Muscle layer of colon (tissue), 2 donors: ENCODE measurements at regions not wholly inside any gene's neighbourhood (a gene's known extent, or its start where the extent isn't known, plus 50 kb on each side); places are given as distances from the start of the nearest gene placed in this dataset.
"Not testable (repeated sequence)": the region's sequence is repeated elsewhere in the genome, so short reads cannot be mapped to it uniquely, and the experiment has no call there.

Source experiments
- H3K27ac ChIP-seq: one replicate; pipeline ENCODE4 v1.7.0; 2013; ENCODE audit warnings: low read depth, mild to moderate bottlenecking, low read length, moderate library complexity
- H3K27me3 ChIP-seq, 2 donors: one replicate each; pipeline ENCODE4 v1.7.0; 2013; ENCODE audit warnings: low read length in 2 of 2, mild to moderate bottlenecking in 2 of 2; ENCODE audit not compliant: insufficient read depth in 2 of 2, control insufficient read depth in 1 of 2
- H3K36me3 ChIP-seq: one replicate; pipeline ENCODE4 v1.7.0; 2013; ENCODE audit warnings: mild to moderate bottlenecking, low read length; ENCODE audit not compliant: insufficient read depth
- H3K4me1 ChIP-seq: one replicate; pipeline ENCODE4 v1.7.0; 2013; ENCODE audit warnings: mild to moderate bottlenecking, low read length; ENCODE audit not compliant: insufficient read depth
- H3K4me3 ChIP-seq, 2 donors: one replicate each; pipeline ENCODE4 v1.7.0; 2013; ENCODE audit warnings: low read length in 2 of 2, low read depth in 1 of 2, mild to moderate bottlenecking in 1 of 2, moderate library complexity in 1 of 2
- H3K9ac ChIP-seq: one replicate; pipeline ENCODE4 v1.7.0; 2013; ENCODE audit warnings: low read length
- H3K9me3 ChIP-seq: one replicate; pipeline ENCODE4 v1.7.0; 2013; ENCODE audit warnings: mild to moderate bottlenecking, low read length
- donor health status: abdominal sarcoma.
- donor health status: Adenocarcinoma of cecum.

DNA sequence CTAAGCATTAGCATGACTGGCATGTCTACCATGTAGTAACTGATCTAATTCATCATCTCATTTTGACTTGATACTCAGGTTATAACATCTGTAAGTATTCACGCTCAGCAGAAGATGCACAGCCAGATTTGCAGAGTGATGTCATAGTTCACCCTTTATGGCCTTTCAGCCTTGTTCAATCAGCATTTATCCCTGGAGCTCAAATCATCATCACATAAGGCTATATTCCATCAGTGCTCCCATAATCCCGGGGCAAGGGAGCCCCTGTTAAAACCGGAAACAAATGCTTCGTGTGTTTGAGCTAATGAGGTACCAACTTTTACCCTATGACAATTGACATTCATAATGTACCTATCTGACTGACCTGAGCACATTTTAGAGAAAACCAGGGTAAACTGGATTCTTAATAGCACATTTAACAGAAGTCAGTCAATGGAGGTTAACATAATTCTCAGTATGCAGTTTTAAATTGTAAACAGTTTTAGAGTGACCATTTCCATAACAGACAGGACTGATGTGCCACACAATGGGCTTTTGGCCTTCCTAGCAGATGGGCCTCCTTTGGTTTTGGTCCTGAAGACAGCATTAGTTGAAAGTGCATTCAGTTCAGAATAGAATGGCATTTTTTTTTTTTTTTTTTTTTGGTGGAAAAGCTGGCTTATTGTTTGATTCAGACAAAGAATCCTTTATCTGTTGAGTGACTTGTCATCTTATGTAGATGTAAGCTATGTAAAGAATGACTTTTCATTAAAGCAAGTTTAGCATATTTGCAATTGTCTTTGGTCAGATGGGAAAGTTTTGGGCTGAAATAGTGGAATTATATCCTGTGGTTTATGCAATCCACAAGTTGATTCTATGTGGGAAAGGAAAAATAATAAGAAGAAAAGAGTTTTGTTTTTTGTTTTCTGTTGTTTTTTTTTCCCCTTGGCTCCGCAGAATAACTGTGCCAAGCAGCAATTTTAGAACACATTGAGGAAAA, 866.0 kb upstream of the ACVR2A start:
- no peaks in the 10 kb centered on the region for H3K27me3 ChIP-seq
- no peaks in the 10 kb centered on the region for H3K36me3 ChIP-seq
- peaks cover 5% of the 10 kb centered on the region for H3K4me1 ChIP-seq
- no peak overlapping the region for H3K9ac ChIP-seq
- no peak overlapping the region for H3K4me3 ChIP-seq
- H3K27ac ChIP-seq: no peak overlapping the region
- no peaks in the 10 kb centered on the region for H3K9me3 ChIP-seq

DNA sequence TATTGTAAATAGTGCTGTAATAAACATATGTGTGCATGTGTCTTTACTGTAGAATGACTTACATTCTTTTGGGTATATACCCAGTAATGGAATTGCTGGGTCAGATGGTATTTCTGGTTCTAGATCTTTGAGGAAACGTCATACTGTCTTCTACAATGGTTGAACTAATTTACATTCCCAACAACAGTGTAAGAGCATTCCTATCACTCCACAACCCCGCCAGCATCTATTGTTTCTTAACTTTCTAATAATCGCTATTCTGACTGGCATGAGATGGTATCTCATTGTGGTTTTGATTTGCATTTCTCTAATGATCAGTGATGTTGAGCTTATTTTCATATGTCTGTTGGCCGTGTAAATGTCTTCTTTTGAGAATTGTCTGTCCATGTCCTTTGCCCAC, 873.8 kb upstream of the ACVR2A start:
- H3K9me3 ChIP-seq, H3K4me3 ChIP-seq, H3K27me3 ChIP-seq, H3K4me1 ChIP-seq, H3K27ac ChIP-seq, H3K36me3 ChIP-seq, H3K9ac ChIP-seq: not testable (repeated sequence)

DNA sequence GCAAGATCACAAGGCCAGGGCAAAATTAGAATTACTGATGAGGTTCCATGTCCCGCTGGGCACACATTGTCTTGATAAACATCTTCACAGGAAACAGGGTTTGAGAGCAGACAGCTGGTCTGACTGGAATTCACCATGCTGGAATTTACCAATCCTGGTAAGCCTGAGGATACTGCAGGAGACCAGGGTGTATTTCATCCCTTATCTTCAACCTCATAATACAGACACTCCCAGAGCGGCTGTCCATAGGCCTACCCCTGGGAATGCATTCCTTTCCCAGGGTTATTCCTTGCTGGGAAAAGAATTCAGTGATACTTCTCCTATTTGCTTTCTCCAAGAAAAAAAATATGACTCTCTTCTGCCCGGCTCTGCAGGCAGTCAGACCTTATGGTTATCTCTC, 875.1 kb upstream of the ACVR2A start:
- not testable (repeated sequence) for H3K27ac ChIP-seq, H3K4me1 ChIP-seq, H3K27me3 ChIP-seq, H3K9ac ChIP-seq, H3K36me3 ChIP-seq, H3K4me3 ChIP-seq, H3K9me3 ChIP-seq

DNA sequence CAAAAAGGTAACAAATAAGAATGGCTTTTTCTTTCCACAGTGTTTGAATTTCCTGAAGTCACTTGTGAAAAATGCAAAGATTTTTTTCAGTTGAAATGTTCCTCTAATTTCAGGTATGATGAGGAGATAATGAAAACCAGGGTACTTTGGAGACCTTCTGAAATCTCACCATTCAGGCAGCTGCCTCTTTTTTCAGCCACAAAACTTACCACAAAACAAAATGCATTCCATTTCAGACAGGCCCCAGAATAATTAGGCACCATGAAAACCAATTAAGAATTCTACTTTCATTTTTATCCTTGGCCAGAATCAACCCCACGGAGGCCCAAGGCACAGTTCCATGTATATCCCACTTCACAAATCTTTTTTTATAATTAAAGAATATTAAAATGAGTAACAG, 880.3 kb upstream of the ACVR2A start:
- no peaks in the 10 kb centered on the region for H3K36me3 ChIP-seq
- no peak overlapping the region for H3K9ac ChIP-seq
- H3K9me3 ChIP-seq: no peaks in the 10 kb centered on the region
- H3K27me3 ChIP-seq: no peaks in the 10 kb centered on the region
- no peak overlapping the region for H3K27ac ChIP-seq
- no peaks in the 10 kb centered on the region for H3K4me1 ChIP-seq
- H3K4me3 ChIP-seq: no peak overlapping the region

DNA sequence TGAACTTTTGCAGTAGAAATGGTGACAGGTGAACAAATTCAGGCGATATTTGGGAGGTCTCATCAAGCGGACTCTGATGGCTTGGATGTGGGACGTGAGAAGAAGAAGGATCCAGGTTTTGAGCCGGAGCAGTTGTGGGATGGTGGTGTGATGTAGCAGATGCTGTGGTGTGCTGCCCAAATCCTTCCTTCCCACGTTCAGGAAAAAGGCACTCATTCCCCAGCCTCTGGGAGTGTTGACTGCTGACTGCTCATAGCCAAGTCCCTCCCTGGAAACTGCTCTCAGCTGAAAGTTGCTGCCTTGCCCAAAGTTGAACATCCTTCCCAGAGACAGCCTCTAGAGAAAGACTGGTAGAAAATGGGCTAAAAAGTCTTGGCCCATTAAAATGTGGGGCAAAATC, 890.3 kb upstream of the ACVR2A start:
- no peaks in the 10 kb centered on the region for H3K9me3 ChIP-seq

DNA sequence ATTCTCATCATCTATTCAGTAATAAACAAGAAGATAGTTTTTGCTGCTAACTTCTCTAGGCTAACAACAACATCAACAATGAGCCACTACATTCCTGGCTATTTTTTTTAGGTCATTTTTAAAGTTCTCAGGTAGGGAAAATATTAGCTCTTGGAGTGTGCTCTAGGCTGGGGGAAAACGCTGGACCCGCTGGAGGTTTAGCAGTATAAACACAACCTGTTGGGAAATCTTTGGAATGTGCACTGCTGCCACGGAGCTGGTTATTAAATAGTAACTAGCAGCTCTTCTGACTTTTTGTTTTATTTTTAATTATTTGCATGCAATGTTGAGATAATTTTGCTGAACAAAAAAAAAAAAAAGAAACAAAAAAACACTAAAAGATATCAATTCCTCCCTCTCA, 892.1 kb upstream of the ACVR2A start:
- Histone ChIP-seq H3K4me1 (no peaks in the 10 kb centered on the region), H3K9ac (no peak overlapping the region), H3K9me3 (no peaks in the 10 kb centered on the region), H3K4me3 (no peak overlapping the region), H3K27ac (no peak overlapping the region), H3K36me3 (no peaks in the 10 kb centered on the region), H3K27me3 (no peaks in the 10 kb centered on the region)

More for the DNA sequence above, 890.3 kb upstream of the ACVR2A start:
- H3K4me1 ChIP-seq: no peaks in the 10 kb centered on the region
- H3K36me3 ChIP-seq: no peaks in the 10 kb centered on the region
- H3K27ac ChIP-seq: no peak overlapping the region
- no peak overlapping the region for H3K9ac ChIP-seq
- no peaks in the 10 kb centered on the region for H3K27me3 ChIP-seq
- no peak overlapping the region for H3K4me3 ChIP-seq

DNA sequence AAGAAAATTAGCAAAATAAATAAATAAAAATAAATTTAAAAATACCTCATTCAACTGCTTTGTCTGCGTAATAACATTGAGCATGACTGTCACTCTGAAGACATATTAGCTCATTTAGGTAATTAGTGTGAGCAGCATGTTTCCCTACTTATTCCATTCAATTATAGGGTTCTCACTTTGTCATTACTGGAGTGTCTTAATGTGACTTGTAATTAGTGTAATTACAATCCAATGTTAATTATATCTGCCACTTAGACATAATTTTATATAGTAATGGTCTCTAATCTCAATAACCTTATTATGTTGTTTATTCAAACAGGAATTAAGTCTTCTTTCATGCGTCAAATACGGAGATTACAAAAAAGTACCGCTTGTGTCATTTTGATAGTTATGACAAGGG, 893.9 kb upstream of the ACVR2A start:
- Histone ChIP-seq H3K9me3 (no peaks in the 10 kb centered on the region), H3K4me3 (no peak overlapping the region), H3K36me3 (no peaks in the 10 kb centered on the region), H3K9ac (no peak overlapping the region), H3K4me1 (no peaks in the 10 kb centered on the region), H3K27me3 (no peaks in the 10 kb centered on the region), H3K27ac (no peak overlapping the region)

DNA sequence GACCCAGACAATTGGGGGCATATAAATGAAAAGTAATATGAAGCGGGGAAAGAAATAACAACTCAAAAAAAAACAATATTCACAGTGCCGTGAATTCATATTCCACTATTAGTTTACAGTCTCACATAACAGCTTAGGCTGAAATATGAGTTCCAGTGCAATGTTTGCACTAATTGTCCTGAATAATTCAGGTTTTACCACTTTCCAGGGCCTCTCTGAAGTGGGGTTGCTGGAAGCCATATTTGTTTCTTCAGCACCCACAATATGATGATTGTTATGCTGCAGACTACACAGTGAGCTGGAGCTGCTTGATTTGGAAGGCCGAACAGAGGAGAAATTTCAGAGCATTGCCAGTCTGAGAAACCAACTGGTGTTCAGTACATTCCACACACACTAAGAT, 894.5 kb upstream of the ACVR2A start:
- no peak overlapping the region for H3K27ac ChIP-seq
- no peaks in the 10 kb centered on the region for H3K4me1 ChIP-seq
- H3K9me3 ChIP-seq: no peaks in the 10 kb centered on the region
- H3K4me3 ChIP-seq: no peak overlapping the region
- H3K27me3 ChIP-seq: no peaks in the 10 kb centered on the region
- no peaks in the 10 kb centered on the region for H3K36me3 ChIP-seq
- H3K9ac ChIP-seq: no peak overlapping the region

DNA sequence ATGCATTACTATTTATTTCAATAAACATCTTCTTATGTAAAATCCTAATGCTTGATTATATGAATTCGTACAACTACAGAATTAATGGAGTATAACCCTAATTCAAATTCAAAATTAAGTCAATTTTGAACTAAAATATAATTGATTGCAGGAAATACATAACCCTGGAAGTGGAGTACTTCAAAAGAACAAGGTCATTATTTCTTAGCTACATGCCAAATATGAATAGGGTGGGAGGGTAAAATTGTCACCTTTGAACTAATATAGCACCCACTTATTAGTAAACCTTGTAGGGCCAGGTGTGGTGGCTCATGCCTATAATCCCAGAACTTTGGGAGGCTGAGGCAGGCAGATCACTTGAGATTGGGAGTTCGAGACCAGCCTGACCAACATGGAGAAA, 895.4 kb upstream of the ACVR2A start:
- H3K27ac ChIP-seq: no peak overlapping the region
- no peak overlapping the region for H3K4me3 ChIP-seq
- no peaks in the 10 kb centered on the region for H3K9me3 ChIP-seq
- H3K4me1 ChIP-seq: no peaks in the 10 kb centered on the region
- no peaks in the 10 kb centered on the region for H3K36me3 ChIP-seq
- H3K27me3 ChIP-seq: no peaks in the 10 kb centered on the region
- no peak overlapping the region for H3K9ac ChIP-seq

DNA sequence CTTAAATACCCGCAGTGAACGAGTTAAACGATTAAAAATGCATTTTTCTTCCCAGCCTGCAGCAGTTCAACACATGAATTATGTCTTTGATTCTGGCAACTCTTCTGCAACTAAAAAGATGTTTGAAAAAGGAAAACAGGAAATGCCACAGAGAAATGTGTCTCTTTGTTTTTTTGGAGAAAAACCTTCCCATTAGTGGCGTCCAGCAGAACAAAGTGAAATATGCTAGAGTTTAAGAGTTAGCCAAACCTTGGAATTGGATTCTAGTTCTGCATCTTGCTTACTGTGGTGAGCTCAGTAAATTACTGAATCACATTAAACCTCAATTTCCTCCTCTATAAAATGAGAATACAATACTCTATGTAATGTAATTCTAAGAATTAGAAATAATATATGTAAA, 900.2 kb upstream of the ACVR2A start:
- H3K9ac ChIP-seq: no peak overlapping the region
- no peak overlapping the region for H3K27ac ChIP-seq
- H3K4me3 ChIP-seq: no peak overlapping the region
- no peaks in the 10 kb centered on the region for H3K27me3 ChIP-seq
- H3K36me3 ChIP-seq: no peaks in the 10 kb centered on the region
- H3K4me1 ChIP-seq: peaks cover 8% of the 10 kb centered on the region
- no peaks in the 10 kb centered on the region for H3K9me3 ChIP-seq

DNA sequence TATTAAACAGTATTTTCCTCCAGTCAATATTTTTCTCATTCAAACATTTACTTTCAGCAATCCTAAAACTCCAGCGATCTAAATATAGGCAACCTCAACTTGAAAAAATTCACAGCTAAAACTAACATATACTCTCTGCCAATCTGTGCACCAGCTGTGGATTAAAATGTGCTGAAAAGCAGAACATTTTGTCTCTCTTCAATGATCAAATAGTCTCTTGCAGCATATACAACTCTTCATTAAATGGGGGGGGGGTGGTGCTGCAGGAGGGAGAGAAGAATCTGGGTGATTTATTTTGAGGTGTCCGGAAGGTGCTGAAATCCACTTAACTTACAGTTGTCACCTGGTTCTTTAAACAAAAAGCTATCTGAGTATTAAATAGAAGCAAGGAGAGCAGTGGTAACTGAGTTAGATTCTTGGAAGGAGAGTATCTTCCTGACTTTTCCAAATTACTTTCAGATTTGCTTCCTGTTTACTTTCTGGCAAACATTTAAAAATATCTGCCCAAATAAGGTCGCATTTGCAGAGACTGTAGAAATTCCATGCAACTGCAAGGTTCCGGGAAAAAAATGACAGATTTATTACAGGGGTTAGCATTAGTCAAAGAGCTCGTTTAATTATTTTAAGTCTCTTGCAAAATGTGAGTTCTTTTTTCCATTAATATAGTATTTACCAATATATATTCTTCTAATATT, 904.7 kb upstream of the ACVR2A start:
- H3K4me1 ChIP-seq: peaks cover 14% of the 10 kb centered on the region
- H3K27ac ChIP-seq: no peak overlapping the region
- H3K4me3 ChIP-seq: no peak overlapping the region

More for the DNA sequence above, 904.7 kb upstream of the ACVR2A start:
- H3K36me3 ChIP-seq: no peaks in the 10 kb centered on the region
- H3K27me3 ChIP-seq: no peaks in the 10 kb centered on the region
- H3K9me3 ChIP-seq: no peaks in the 10 kb centered on the region
- H3K9ac ChIP-seq: no peak overlapping the region
